GM18499 (cell line): ENCODE measurements at regions not wholly inside any gene's neighbourhood (a gene's known extent, or its start where the extent isn't known, plus 50 kb on each side); places are given as distances from the start of the nearest gene placed in this dataset.
"Not testable (repeated sequence)": the region's sequence is repeated elsewhere in the genome, so short reads cannot be mapped to it uniquely, and the experiment has no call there.

Experiments used
- ATAC-seq: cut with Tn5 transposase; IDR thresholded peaks from one replicate; pipeline ENCODE4 v1.9.1; 2021; ENCODE audit warnings: moderate number of reproducible peaks; ENCODE audit not compliant: insufficient read depth, unreplicated experiment

GRCh38 chr10:37582237-37582636, 275.2 kb downstream of the ZNF248 start:
- ATAC-seq: no peak

GRCh38 chr10:37576154-37576553, 281.3 kb downstream of the ZNF248 start:
- ATAC-seq: no peak

GRCh38 chr10:37572206-37572605, 285.2 kb downstream of the ZNF248 start:
- ATAC-seq: no peak

GRCh38 chr10:37566332-37566731, 291.1 kb downstream of the ZNF248 start:
- ATAC-seq: no peak

GRCh38 chr10:37563715-37564108, 293.7 kb downstream of the ZNF248 start:
- ATAC-seq: no peak

- no peak for ATAC-seq
Measured at GRCh38 chr10:37563107-37563714, 294.2 kb downstream of the ZNF248 start.

- ATAC-seq: no peak
Measured at GRCh38 chr10:37552881-37553280, 304.5 kb downstream of the ZNF248 start.

- ATAC-seq: no peak
Measured at GRCh38 chr10:37549054-37549453, 308.4 kb downstream of the ZNF248 start.

- ATAC-seq: no peak
Measured at GRCh38 chr10:37535459-37536246, 321.8 kb downstream of the ZNF248 start.

- ATAC-seq: no peak
Measured at GRCh38 chr10:37534166-37534565, 323.2 kb downstream of the ZNF248 start.

- ATAC-seq: not testable (repeated sequence)
Measured at GRCh38 chr10:37525410-37525809, 332.0 kb downstream of the ZNF248 start.

- ATAC-seq: no peak
Measured at GRCh38 chr10:37520488-37520887, 336.9 kb downstream of the ZNF248 start.

GRCh38 chr10:37510520-37510919, 346.9 kb downstream of the ZNF248 start:
- not testable (repeated sequence) for ATAC-seq

- ATAC-seq: no peak
Measured at GRCh38 chr10:37496061-37496460, 361.3 kb downstream of the ZNF248 start.

GRCh38 chr10:37495415-37495814, 362.0 kb downstream of the ZNF248 start:
- ATAC-seq: no peak

GRCh38 chr10:37493185-37493796, 364.1 kb downstream of the ZNF248 start:
- not testable (repeated sequence) for ATAC-seq

GRCh38 chr10:37490266-37490665, 364.9 kb downstream of the ANKRD30A start:
- no peak for ATAC-seq

- no peak for ATAC-seq
Measured at GRCh38 chr10:37489658-37490003, 364.2 kb downstream of the ANKRD30A start.

- no peak for ATAC-seq
Measured at GRCh38 chr10:37488792-37489657, 363.6 kb downstream of the ANKRD30A start.

GRCh38 chr10:37480596-37480995, 355.2 kb downstream of the ANKRD30A start:
- not testable (repeated sequence) for ATAC-seq

GRCh38 chr10:37479469-37479868, 354.1 kb downstream of the ANKRD30A start:
- ATAC-seq: no peak
